ENCODE measurements at regions not wholly inside any gene's neighbourhood (a gene's known extent, or its start where the extent isn't known, plus 50 kb on each side); places are given as distances from the start of the nearest gene placed in this dataset.

DNA sequence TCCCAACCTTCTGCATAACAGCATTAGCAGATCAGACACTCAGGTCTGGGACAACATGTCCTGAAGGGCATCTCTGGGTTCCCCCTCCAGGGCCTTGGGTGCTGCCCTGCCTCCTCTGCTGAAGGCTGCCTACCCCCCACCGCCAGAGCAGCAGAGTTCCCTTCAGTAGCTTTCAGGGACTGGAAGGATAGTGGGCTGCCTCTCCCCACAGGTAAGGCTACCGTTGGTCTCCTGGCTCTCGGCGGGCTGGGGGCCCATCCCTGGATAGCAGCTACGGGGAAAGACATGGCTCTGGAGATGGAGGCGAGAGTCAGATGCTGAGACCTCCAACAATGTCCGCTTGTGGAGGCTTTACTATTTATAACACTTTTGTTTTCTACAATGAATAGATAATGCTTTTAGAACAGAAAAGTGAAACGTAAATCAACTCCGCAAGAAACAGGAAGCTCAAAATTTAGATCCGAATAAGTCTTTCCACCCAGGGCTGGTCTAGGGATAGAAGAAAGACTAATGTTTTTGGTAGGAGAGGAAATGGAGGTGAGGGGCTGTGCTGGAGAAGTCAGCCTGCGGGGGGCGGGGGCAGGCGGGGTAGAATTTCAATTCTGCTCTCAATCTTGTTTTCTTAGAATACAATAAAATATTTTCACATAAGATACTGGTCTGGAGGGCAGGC is 58.4 kb downstream of the ARL4C start:
- Histone ChIP-seq H3K4me3 (replicated peaks in 1 of 3; ENCODE audit: insufficient read depth in 1 of 3, low read depth in 1 of 3, low read length in 3 of 3) (no peak overlapping the region), H3K4me1 (ENCODE audit: control insufficient read depth, extremely low read depth, insufficient read depth, low read length) (peaks cover 11% of the 10 kb centered on the region), H3K27me3 (ENCODE audit: control insufficient read depth in 2 of 2, insufficient read depth in 2 of 2, low read length in 2 of 2) (no peaks in the 10 kb centered on the region), H3K79me2 (ENCODE audit: control insufficient read depth, insufficient read depth, low read length) (no peaks in the 10 kb centered on the region), H3K9me3 (replicated peaks; ENCODE audit: control insufficient read depth, insufficient read depth, low read length) (no peaks in the 10 kb centered on the region), H3K36me3 (ENCODE audit: control insufficient read depth in 2 of 2, extremely low read depth in 1 of 2, insufficient read depth in 2 of 2, low read length in 2 of 2) (no peaks in the 10 kb centered on the region), H3K9me1 (replicated peaks; ENCODE audit: control insufficient read depth, extremely low read depth, insufficient read depth, low read length) (no peaks in the 10 kb centered on the region), H3K9ac (replicated peaks; ENCODE audit: extremely low read depth, insufficient read depth, low read length) (no peak overlapping the region), H3K27ac (ENCODE audit: insufficient read depth, low read depth, low read length) (no peak overlapping the region), H2AFZ (ENCODE audit: low read depth, low read length) (no peak overlapping the region), H4K20me1 (replicated peaks; ENCODE audit: control insufficient read depth, extremely low read depth, insufficient read depth, low read length) (no peaks in the 10 kb centered on the region), H3K4me2 (ENCODE audit: insufficient read depth, low read length) (no peak overlapping the region)
- intact Hi-C loops (cut with micrococcal nuclease) (loop anchor here (5.0 kb wide), 1 partner anchor 186 kb away; no protein-coding TSS in a partner anchor), dilution Hi-C loops (cut with MboI; ENCODE audit: extremely low pct_ligation_motif_present, low sequenced_read_pairs) (no loop called here)
- DNase-seq (ENCODE audit: low read depth, low spot score) (no peak), FAIRE-seq (no peak)
- TF ChIP-seq, protein P1, sequence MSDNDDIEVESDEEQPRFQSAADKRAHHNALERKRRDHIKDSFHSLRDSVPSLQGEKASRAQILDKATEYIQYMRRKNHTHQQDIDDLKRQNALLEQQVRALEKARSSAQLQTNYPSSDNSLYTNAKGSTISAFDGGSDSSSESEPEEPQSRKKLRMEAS (IDR thresholded peaks at IDR 0.05; ENCODE audit: insufficient read depth, insufficient read length): no peak
- TF ChIP-seq, protein P2, sequence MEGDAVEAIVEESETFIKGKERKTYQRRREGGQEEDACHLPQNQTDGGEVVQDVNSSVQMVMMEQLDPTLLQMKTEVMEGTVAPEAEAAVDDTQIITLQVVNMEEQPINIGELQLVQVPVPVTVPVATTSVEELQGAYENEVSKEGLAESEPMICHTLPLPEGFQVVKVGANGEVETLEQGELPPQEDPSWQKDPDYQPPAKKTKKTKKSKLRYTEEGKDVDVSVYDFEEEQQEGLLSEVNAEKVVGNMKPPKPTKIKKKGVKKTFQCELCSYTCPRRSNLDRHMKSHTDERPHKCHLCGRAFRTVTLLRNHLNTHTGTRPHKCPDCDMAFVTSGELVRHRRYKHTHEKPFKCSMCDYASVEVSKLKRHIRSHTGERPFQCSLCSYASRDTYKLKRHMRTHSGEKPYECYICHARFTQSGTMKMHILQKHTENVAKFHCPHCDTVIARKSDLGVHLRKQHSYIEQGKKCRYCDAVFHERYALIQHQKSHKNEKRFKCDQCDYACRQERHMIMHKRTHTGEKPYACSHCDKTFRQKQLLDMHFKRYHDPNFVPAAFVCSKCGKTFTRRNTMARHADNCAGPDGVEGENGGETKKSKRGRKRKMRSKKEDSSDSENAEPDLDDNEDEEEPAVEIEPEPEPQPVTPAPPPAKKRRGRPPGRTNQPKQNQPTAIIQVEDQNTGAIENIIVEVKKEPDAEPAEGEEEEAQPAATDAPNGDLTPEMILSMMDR (IDR thresholded peaks at IDR 0.05; ENCODE audit: extremely low read depth in 1 of 2, insufficient read depth in 1 of 2, low read depth in 1 of 2, low read length in 2 of 2): no peak
- TF ChIP-seq MYC (IDR thresholded peaks at IDR 0.05; ENCODE audit: low read depth, low read length) (no peak), EZH2 (IDR thresholded peaks at IDR 0.05; ENCODE audit: borderline replicate concordance, low read depth, low read length, severe bottlenecking) (no peak), FOS (IDR thresholded peaks at IDR 0.05; ENCODE audit: borderline replicate concordance, insufficient read depth, low read length) (no peak), POLR2AphosphoS5 (IDR thresholded peaks at IDR 0.05; ENCODE audit: insufficient read depth, low read depth, low read length) (no peak), POLR2A (IDR thresholded peaks at IDR 0.05; ENCODE audit: low read depth, low read length) (no peak), JUN (IDR thresholded peaks at IDR 0.05; ENCODE audit: borderline replicate concordance, insufficient read depth, insufficient read length, low read depth) (no peak), GATA2 (IDR thresholded peaks at IDR 0.05; ENCODE audit: insufficient read depth, insufficient read length, low read depth, low read length) (no peak)
- no TSS peak for BruUV-seq (replicated peaks)
- ChIA-PET CTCF (interaction anchor here (1.2 kb wide), 1 partner anchor 8 kb away, joined by 4 read pairs; no protein-coding TSS in a partner anchor), POLR2A (no interaction called here)
